ENCODE measurements at regions not wholly inside any gene's neighbourhood (a gene's known extent, or its start where the extent isn't known, plus 50 kb on each side); places are given as distances from the start of the nearest gene placed in this dataset.

- TF ChIP-seq CTCF (conservative IDR thresholded peaks at IDR 0.05; ENCODE audit: low read depth in 2 of 2): no peak
- TF ChIP-seq REST (IDR thresholded peaks at IDR 0.05; ENCODE audit: unreplicated experiment): no peak
- TF ChIP-seq NANOG (IDR thresholded peaks at IDR 0.05; ENCODE audit: borderline replicate concordance): no peak
- TF ChIP-seq POLR2AphosphoS5 (IDR thresholded peaks at IDR 0.05; ENCODE audit: low read depth): no peak
- TF ChIP-seq EZH2 (IDR thresholded peaks at IDR 0.05; ENCODE audit: low read depth, unreplicated experiment): no peak
- no peak for TF ChIP-seq CREB1 (CRISPR knock-in tag; IDR thresholded peaks at IDR 0.05; ENCODE audit: low read depth)
- TF ChIP-seq JUNB (IDR thresholded peaks at IDR 0.05; ENCODE audit: unreplicated experiment): no peak
- TF ChIP-seq ETS1 (IDR thresholded peaks at IDR 0.05): no peak
- TF ChIP-seq ZNF114 (CRISPR knock-in tag; IDR thresholded peaks at IDR 0.05): no peak
- no peak for TF ChIP-seq EZH2phosphoT487 (IDR thresholded peaks at IDR 0.05; ENCODE audit: unreplicated experiment)
- no peak for TF ChIP-seq STAT1 (IDR thresholded peaks at IDR 0.05; ENCODE audit: unreplicated experiment)
- TF ChIP-seq ZNF462 (CRISPR knock-in tag; IDR thresholded peaks at IDR 0.05): no peak
- no peak for TF ChIP-seq ZNF331 (CRISPR knock-in tag; IDR thresholded peaks at IDR 0.05; ENCODE audit: low read depth)
Measured at GRCh38 chr17:51387582-51387981, 127.2 kb downstream of the UTP18 start.
